Stimulated activated naive B cell treated with anti-CD40 and anti-IgM and Interleukin-4, amounts not matched to agents 10 μg/mL and 1 μg/mL and 100 μg/mL, for 72 hours (primary cell): ENCODE measurements at regions not wholly inside any gene's neighbourhood (a gene's known extent, or its start where the extent isn't known, plus 50 kb on each side); places are given as distances from the start of the nearest gene placed in this dataset.

Experiments
- ATAC-seq, 2 donors: fragments of 150-1000 bp; cut with Tn5 transposase; replicated peaks; 2 replicates each; pipeline ENCODE4 v1.10.0; 2021; ENCODE audit warnings: moderate library complexity in 1 of 2
- DNase-seq: peaks from one replicate; pipeline ENCODE4 v3.0.0; 2021
- H3K27ac Mint-ChIP-seq: one replicate; pipeline ENCODE4 v1.8.0; 2022; ENCODE audit warnings: mild to moderate bottlenecking, mixed read lengths
- H3K27me3 Mint-ChIP-seq, 2 donors: one replicate each; pipeline ENCODE4 v1.8.0; 2022; ENCODE audit warnings: mixed read lengths in 2 of 2
- H3K36me3 Mint-ChIP-seq, 2 donors: one replicate each; pipeline ENCODE4 v1.8.0; 2022; ENCODE audit warnings: mixed read lengths in 2 of 2, mild to moderate bottlenecking in 1 of 2
- H3K4me1 Mint-ChIP-seq, 2 donors: one replicate each; pipeline ENCODE4 v1.8.0; 2022; ENCODE audit warnings: mixed read lengths in 2 of 2, mild to moderate bottlenecking in 1 of 2
- H3K4me3 Mint-ChIP-seq, 2 donors: one replicate each; pipeline ENCODE4 v1.8.0; 2022; ENCODE audit warnings: mild to moderate bottlenecking in 2 of 2, mixed read lengths in 2 of 2, moderate library complexity in 1 of 2
- H3K9me3 Mint-ChIP-seq, 2 donors: one replicate each; pipeline ENCODE4 v1.8.0; 2022; ENCODE audit warnings: mixed read lengths in 2 of 2, mild to moderate bottlenecking in 1 of 2

DNA sequence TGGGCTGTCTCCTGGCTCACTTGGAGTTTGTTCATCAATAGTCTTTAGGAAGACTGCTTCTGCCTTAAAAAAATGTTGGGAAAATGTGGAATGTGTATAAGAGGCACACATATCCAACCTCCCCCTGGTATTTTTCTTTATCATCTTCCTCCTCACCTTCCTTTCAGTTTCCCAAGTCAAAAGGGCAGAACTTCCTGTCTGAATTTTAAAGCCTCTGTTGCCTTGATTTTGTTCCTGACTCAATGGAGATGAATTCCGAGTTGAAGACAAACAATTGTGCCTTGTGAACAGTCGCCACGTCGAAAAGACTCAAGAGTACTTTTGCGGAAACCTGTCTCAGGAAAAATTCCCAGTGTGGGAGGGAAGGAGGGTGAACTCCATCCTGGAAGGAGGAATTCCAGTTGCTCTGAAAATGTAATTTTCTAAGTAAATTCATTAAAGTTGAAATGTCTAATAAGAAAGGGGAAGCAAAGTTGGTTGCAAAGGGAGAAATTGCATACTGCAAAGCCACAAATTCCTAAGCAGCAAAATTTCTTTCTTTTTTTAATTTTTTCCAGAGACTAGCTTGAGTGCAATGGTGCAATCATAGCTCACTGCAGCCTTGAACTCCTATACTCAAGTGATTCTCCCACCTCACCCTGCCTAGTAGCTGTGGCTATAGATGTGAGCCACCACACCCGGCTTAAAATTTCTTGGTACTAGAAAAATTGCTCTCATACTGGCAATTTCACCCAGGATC lies 50.2 kb upstream of the ELK3 start:
- H3K4me1 Mint-ChIP-seq = peaks cover 12 to 26% of the 10 kb centered on the region in 2 donors
- no peak for ATAC-seq
- no peak overlapping the region for H3K4me3 Mint-ChIP-seq
- no peak for DNase-seq
- H3K36me3 Mint-ChIP-seq = no peaks in the 10 kb centered on the region
- H3K9me3 Mint-ChIP-seq = no peaks in the 10 kb centered on the region
- H3K27me3 Mint-ChIP-seq = no peaks in the 10 kb centered on the region
- no peak overlapping the region for H3K27ac Mint-ChIP-seq
